Testis (tissue), 2 donors: ENCODE measurements at regions not wholly inside any gene's neighbourhood (a gene's known extent, or its start where the extent isn't known, plus 50 kb on each side); places are given as distances from the start of the nearest gene placed in this dataset.

Experiments
- DNase-seq: peaks from one replicate; pipeline ENCODE4 v3.0.0-alpha.2; 2019
- H3K27ac ChIP-seq, 2 donors: fragments of 200-600 bp; sonication (generic); one replicate each; pipeline ENCODE4 v1.5.1; 2019
- H3K27me3 ChIP-seq: fragments of 200-600 bp; sonication (generic); one replicate; pipeline ENCODE4 v1.5.1; 2019
- H3K36me3 ChIP-seq: fragments of 200-600 bp; sonication (generic); one replicate; pipeline ENCODE4 v1.5.1; 2017; ENCODE audit warnings: low read depth; ENCODE audit errors: missing control alignments
- H3K4me1 ChIP-seq: fragments of 200-600 bp; sonication (generic); one replicate; pipeline ENCODE4 v1.5.1; 2019
- H3K4me3 ChIP-seq, 2 donors: fragments of 200-600 bp; sonication (generic); one replicate each; pipeline ENCODE4 v1.5.1; 2017 to 2019
- H3K9me3 ChIP-seq: fragments of 200-600 bp; sonication (generic); one replicate; pipeline ENCODE4 v1.5.1; 2017
- POLR2A ChIP-seq: fragments of 450-650 bp; IDR thresholded peaks from one replicate; pipeline ENCODE4 v1.6.1; 2017; ENCODE audit warnings: antibody characterized with exemption, mild to moderate bottlenecking, moderate library complexity
- WGBS, 2 donors: methylation state at CpG; one replicate each; pipeline ENCODE4 v1.1.5; 2018; 5-methylcytosine and 5-hydroxymethylcytosine counted together
- intact Hi-C: fragments of 100-400 bp; cut with DNase I; formaldehyde crosslinking; loops from one replicate; pipeline ENCODE4 v1.15.1; 2023; ENCODE audit warnings: low total_unique reads
- TF ChIP-seq, protein P1 (sequence below), 3 experiments: fragments of 450-650 bp in 2 of 3; fragments of 200-600 bp in 1 of 3; sonication (generic) in 1 of 3; IDR thresholded peaks; one replicate each; pipeline ENCODE4 v1.5.1; 2016 to 2019; ENCODE audit warnings: antibody characterized with exemption in 3 of 3, mild to moderate bottlenecking in 2 of 3, moderate library complexity in 1 of 3

- WGBS, 2 donors, result 93 to 94% methylated on average over 3 of the region's 3 CpGs
- no peak for DNase-seq
- no peak overlapping the region for H3K27ac ChIP-seq
- no peaks in the 10 kb centered on the region for H3K36me3 ChIP-seq
- TF ChIP-seq POLR2A, result no peak
- TF ChIP-seq, protein P1, sequence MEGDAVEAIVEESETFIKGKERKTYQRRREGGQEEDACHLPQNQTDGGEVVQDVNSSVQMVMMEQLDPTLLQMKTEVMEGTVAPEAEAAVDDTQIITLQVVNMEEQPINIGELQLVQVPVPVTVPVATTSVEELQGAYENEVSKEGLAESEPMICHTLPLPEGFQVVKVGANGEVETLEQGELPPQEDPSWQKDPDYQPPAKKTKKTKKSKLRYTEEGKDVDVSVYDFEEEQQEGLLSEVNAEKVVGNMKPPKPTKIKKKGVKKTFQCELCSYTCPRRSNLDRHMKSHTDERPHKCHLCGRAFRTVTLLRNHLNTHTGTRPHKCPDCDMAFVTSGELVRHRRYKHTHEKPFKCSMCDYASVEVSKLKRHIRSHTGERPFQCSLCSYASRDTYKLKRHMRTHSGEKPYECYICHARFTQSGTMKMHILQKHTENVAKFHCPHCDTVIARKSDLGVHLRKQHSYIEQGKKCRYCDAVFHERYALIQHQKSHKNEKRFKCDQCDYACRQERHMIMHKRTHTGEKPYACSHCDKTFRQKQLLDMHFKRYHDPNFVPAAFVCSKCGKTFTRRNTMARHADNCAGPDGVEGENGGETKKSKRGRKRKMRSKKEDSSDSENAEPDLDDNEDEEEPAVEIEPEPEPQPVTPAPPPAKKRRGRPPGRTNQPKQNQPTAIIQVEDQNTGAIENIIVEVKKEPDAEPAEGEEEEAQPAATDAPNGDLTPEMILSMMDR (IDR thresholded peaks at IDR 0.05), result no peak
- intact Hi-C loops, result no loop called here
- no peaks in the 10 kb centered on the region for H3K27me3 ChIP-seq
- H3K4me3 ChIP-seq, result no peak overlapping the region
- no peaks in the 10 kb centered on the region for H3K4me1 ChIP-seq
- H3K9me3 ChIP-seq, result no peaks in the 10 kb centered on the region
Observed at GRCh38 chr4:42296196-42296595, 101.1 kb upstream of the SHISA3 start.

GRCh38 chr4:42302348-42302747 lies 94.9 kb upstream of the SHISA3 start:
- DNase-seq, result peak; percentile 33
- peaks cover 3% of the 10 kb centered on the region for H3K4me1 ChIP-seq
- no peaks in the 10 kb centered on the region for H3K36me3 ChIP-seq
- no peak overlapping the region for H3K4me3 ChIP-seq
- H3K27ac ChIP-seq, result no peak overlapping the region
- TF ChIP-seq, protein P1 (IDR thresholded peaks at IDR 0.05), result peak in 1 of 3 experiments; percentile 2
- TF ChIP-seq POLR2A, result no peak
- H3K27me3 ChIP-seq, result no peaks in the 10 kb centered on the region
- no peaks in the 10 kb centered on the region for H3K9me3 ChIP-seq
- intact Hi-C loops, result no loop called here
- 41 to 58% methylated on average over 4 of the region's 4 CpGs for WGBS, 2 donors

- H3K36me3 ChIP-seq, result no peaks in the 10 kb centered on the region
- H3K4me1 ChIP-seq, result peaks cover 3% of the 10 kb centered on the region
- WGBS, 2 donors, result 62 to 65% methylated on average over 11 of the region's 11 CpGs
- no peak for TF ChIP-seq POLR2A
- TF ChIP-seq, protein P1 (IDR thresholded peaks at IDR 0.05), result no peak
- intact Hi-C loops, result no loop called here
- no peaks in the 10 kb centered on the region for H3K27me3 ChIP-seq
- no peaks in the 10 kb centered on the region for H3K9me3 ChIP-seq
- no peak overlapping the region for H3K27ac ChIP-seq
- peak; percentile 20 for DNase-seq
- H3K4me3 ChIP-seq, result no peak overlapping the region
Observed at GRCh38 chr4:42306221-42307109, 90.8 kb upstream of the SHISA3 start.

DNA sequence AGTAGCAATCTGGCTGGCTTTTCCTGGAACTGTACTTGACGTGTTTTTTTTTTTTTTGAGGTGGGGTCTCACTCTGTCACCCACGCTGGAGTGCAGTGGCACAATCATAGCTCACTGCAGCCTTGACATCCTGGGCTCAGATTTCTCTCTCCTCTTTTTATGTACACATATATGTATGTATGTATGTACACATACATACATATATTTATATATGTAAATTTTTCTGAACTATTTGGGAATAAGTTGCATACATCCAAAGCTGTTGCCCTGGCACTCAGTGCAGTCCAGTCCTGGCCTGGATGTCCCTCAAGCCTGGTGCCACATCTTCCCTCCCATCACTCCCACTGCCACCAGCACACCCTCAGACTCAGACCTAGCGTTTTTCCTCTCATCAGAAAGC lies 89.0 kb upstream of the SHISA3 start:
- intact Hi-C loops, result no loop called here
- Histone ChIP-seq H3K9me3 (no peaks in the 10 kb centered on the region), H3K4me1 (peaks cover 3% of the 10 kb centered on the region), H3K4me3 (no peak overlapping the region), H3K27me3 (no peaks in the 10 kb centered on the region), H3K36me3 (no peaks in the 10 kb centered on the region), H3K27ac (no peak overlapping the region)
- WGBS, 2 donors, result 91 to 93% methylated on average over 3 of the region's 3 CpGs
- no peak for TF ChIP-seq POLR2A
- TF ChIP-seq, protein P1 (IDR thresholded peaks at IDR 0.05), result no peak
- DNase-seq, result no peak
